ELR (cell line): ENCODE measurements at regions not wholly inside any gene's neighbourhood (a gene's known extent, or its start where the extent isn't known, plus 50 kb on each side); places are given as distances from the start of the nearest gene placed in this dataset.
A peak's percentile ranks its signal among the peaks of the same experiment; 100 is the strongest.

Experiments used
- DNase-seq: peaks from one replicate; pipeline ENCODE4 v3.0.0-alpha.2; 2015; ENCODE audit warnings: low read depth

GRCh38 chr21:16072737-16073136 is 343.0 kb downstream of the USP25 start:
- DNase-seq: peak; percentile 67

- no peak for DNase-seq
These were observed 343.8 kb downstream of the USP25 start for GRCh38 chr21:16073586-16073985.

- DNase-seq: no peak
These were observed 345.2 kb downstream of the USP25 start for GRCh38 chr21:16074950-16075489.

- no peak for DNase-seq
These were observed 346.0 kb downstream of the USP25 start for GRCh38 chr21:16075649-16076282.

GRCh38 chr21:16076465-16076864 is 346.7 kb downstream of the USP25 start:
- DNase-seq: no peak

- no peak for DNase-seq
These were observed 348.6 kb downstream of the USP25 start for GRCh38 chr21:16078382-16078781.

GRCh38 chr21:16079830-16080229 is 350.0 kb downstream of the USP25 start:
- DNase-seq: peak; percentile 53

GRCh38 chr21:16081304-16081703 is 351.5 kb downstream of the USP25 start:
- DNase-seq: no peak

GRCh38 chr21:16082038-16082816 is 352.4 kb downstream of the USP25 start:
- peak; percentile 68 for DNase-seq

- DNase-seq: peak; percentile 74
These were observed 355.1 kb downstream of the USP25 start for GRCh38 chr21:16084776-16085364.

GRCh38 chr21:16085421-16085820 is 355.6 kb downstream of the USP25 start:
- DNase-seq: peak; percentile 59

- DNase-seq: no peak
These were observed 356.3 kb downstream of the USP25 start for GRCh38 chr21:16086121-16086520.

- no peak for DNase-seq
These were observed 357.2 kb downstream of the USP25 start for GRCh38 chr21:16086936-16087335.

- DNase-seq: no peak
These were observed 357.7 kb downstream of the USP25 start for GRCh38 chr21:16087523-16087922.

- no peak for DNase-seq
These were observed 358.3 kb downstream of the USP25 start for GRCh38 chr21:16088056-16088455.

GRCh38 chr21:16095005-16095404 is 365.2 kb downstream of the USP25 start:
- no peak for DNase-seq

GRCh38 chr21:16096988-16097387 is 367.2 kb downstream of the USP25 start:
- DNase-seq: no peak

- DNase-seq: no peak
These were observed 372.3 kb downstream of the USP25 start for GRCh38 chr21:16102113-16102512.

GRCh38 chr21:16108561-16109075 is 378.8 kb downstream of the USP25 start:
- no peak for DNase-seq

- DNase-seq: no peak
These were observed 383.4 kb downstream of the USP25 start for GRCh38 chr21:16113052-16113715.

- no peak for DNase-seq
These were observed 385.7 kb downstream of the USP25 start for GRCh38 chr21:16115461-16115860.

GRCh38 chr21:16116069-16116468 is 386.3 kb downstream of the USP25 start:
- no peak for DNase-seq
